ENCODE measurements at regions not wholly inside any gene's neighbourhood (a gene's known extent, or its start where the extent isn't known, plus 50 kb on each side); places are given as distances from the start of the nearest gene placed in this dataset.

DNA sequence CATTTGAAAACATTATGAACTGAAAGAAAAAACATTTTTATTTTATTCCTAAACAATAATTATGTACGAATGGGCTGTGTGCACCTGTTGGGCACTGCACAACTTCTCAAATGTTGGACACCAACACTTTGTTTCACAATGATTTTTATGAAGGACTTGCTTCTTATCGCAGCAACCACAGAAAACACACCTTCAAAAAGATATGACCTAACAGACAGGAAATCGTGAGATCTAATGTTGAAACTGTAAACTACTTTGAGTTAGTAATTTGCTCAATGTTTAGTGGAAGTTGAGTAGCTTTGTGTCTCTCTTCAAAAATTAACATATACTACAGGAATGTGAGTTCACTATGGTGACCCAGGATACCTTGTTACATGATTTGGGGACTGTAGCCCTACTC lies 98.6 kb downstream of the NXPE2 start:
- no peak overlapping the region for H3K27ac ChIP-seq
- H3K4me3 ChIP-seq, result no peak overlapping the region
- H4K20me1 ChIP-seq (ENCODE audit: insufficient read depth, poor library complexity, severe bottlenecking), result no peaks in the 10 kb centered on the region
- no peak for DNase-seq (ENCODE audit: low spot score)
- no peaks in the 10 kb centered on the region for H3K9me3 ChIP-seq (ENCODE audit: low read depth)
- H3K4me2 ChIP-seq, result no peak overlapping the region
- H3K36me3 ChIP-seq (replicated peaks; ENCODE audit: insufficient read depth, low read depth), result no peaks in the 10 kb centered on the region
- no peaks in the 10 kb centered on the region for H3K79me2 ChIP-seq
- H3K9me2 ChIP-seq (replicated peaks; ENCODE audit: insufficient read depth), result no peaks in the 10 kb centered on the region
- TF ChIP-seq EZH2 (IDR thresholded peaks at IDR 0.05; ENCODE audit: borderline replicate concordance) (no peak), EZH2phosphoT487 (IDR thresholded peaks at IDR 0.05; ENCODE audit: low read depth, severe bottlenecking, unreplicated experiment) (no peak)
- TF ChIP-seq, protein P1, sequence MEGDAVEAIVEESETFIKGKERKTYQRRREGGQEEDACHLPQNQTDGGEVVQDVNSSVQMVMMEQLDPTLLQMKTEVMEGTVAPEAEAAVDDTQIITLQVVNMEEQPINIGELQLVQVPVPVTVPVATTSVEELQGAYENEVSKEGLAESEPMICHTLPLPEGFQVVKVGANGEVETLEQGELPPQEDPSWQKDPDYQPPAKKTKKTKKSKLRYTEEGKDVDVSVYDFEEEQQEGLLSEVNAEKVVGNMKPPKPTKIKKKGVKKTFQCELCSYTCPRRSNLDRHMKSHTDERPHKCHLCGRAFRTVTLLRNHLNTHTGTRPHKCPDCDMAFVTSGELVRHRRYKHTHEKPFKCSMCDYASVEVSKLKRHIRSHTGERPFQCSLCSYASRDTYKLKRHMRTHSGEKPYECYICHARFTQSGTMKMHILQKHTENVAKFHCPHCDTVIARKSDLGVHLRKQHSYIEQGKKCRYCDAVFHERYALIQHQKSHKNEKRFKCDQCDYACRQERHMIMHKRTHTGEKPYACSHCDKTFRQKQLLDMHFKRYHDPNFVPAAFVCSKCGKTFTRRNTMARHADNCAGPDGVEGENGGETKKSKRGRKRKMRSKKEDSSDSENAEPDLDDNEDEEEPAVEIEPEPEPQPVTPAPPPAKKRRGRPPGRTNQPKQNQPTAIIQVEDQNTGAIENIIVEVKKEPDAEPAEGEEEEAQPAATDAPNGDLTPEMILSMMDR (IDR thresholded peaks at IDR 0.05; ENCODE audit: poor library complexity), result no peak
- 90% methylated on average over 3 of the region's 3 CpGs for WGBS (ENCODE audit: low lambda C conversion rate, missing lambda C conversion rate)
- no peak overlapping the region for H2AFZ ChIP-seq
- no peaks in the 10 kb centered on the region for H3K4me1 ChIP-seq (ENCODE audit: insufficient read depth)
- peaks cover 9% of the 10 kb centered on the region for H3K27me3 ChIP-seq

GRCh38 chr11:114779189-114779588 lies 100.9 kb downstream of the NXPE2 start:
- H3K4me2 ChIP-seq, result no peak overlapping the region
- H3K36me3 ChIP-seq (replicated peaks; ENCODE audit: insufficient read depth, low read depth), result no peaks in the 10 kb centered on the region
- H3K27me3 ChIP-seq, result peaks cover 1% of the 10 kb centered on the region
- peaks cover 2% of the 10 kb centered on the region for H3K4me1 ChIP-seq (ENCODE audit: insufficient read depth)
- H3K9me3 ChIP-seq (ENCODE audit: low read depth), result no peaks in the 10 kb centered on the region
- no peaks in the 10 kb centered on the region for H4K20me1 ChIP-seq (ENCODE audit: insufficient read depth, poor library complexity, severe bottlenecking)
- H3K4me3 ChIP-seq, result no peak overlapping the region
- H3K9me2 ChIP-seq (replicated peaks; ENCODE audit: insufficient read depth), result no peaks in the 10 kb centered on the region
- DNase-seq (ENCODE audit: low spot score), result no peak
- WGBS (ENCODE audit: low lambda C conversion rate, missing lambda C conversion rate), result 94% methylated on average over 8 of the region's 10 CpGs
- H3K27ac ChIP-seq, result no peak overlapping the region
- H2AFZ ChIP-seq, result no peak overlapping the region
- TF ChIP-seq EZH2 (IDR thresholded peaks at IDR 0.05; ENCODE audit: borderline replicate concordance), result no peak
- TF ChIP-seq EZH2phosphoT487 (IDR thresholded peaks at IDR 0.05; ENCODE audit: low read depth, severe bottlenecking, unreplicated experiment), result no peak
- TF ChIP-seq, protein P1 (IDR thresholded peaks at IDR 0.05; ENCODE audit: poor library complexity), result no peak
- H3K79me2 ChIP-seq, result no peaks in the 10 kb centered on the region

DNA sequence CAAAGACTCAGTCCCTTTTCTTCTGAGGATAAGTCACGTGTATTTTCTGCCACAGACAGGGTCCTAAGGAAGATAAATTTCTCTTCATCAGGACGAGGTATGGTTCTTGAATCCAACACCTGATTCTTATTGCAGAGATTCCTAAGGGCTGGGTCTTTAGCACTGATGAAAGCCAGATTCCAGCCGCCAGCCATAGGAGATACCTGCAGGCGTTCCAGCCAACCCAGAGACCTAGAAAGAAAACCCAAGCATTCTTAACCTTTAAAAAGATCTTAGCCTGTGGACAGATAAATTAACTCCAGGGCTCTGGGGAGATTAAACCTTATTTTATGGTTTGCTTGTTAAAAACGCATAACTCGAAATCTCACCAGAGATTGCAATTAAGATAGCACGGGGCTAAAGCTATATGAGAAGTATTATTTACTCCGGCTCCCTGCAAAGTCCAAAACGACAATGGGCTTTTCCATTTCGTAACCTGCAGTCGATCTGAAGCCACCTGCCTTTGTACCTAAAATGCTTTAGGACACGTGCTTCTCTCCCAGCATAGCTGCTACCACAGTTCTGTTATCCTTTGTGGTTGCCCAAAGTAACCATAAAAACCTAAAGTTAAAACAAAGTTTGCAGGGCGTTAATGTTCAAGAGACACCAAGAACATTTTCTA lies 104.5 kb downstream of the NXPE2 start:
- H3K4me2 ChIP-seq, result no peak overlapping the region
- peak; percentile 33 for DNase-seq (ENCODE audit: low spot score)
- no peaks in the 10 kb centered on the region for H3K9me2 ChIP-seq (replicated peaks; ENCODE audit: insufficient read depth)
- peaks cover 3% of the 10 kb centered on the region for H3K27me3 ChIP-seq
- H3K4me3 ChIP-seq, result no peak overlapping the region
- H3K9me3 ChIP-seq (ENCODE audit: low read depth), result no peaks in the 10 kb centered on the region
- no peaks in the 10 kb centered on the region for H3K36me3 ChIP-seq (replicated peaks; ENCODE audit: insufficient read depth, low read depth)
- H3K79me2 ChIP-seq, result no peaks in the 10 kb centered on the region
- H4K20me1 ChIP-seq (ENCODE audit: insufficient read depth, poor library complexity, severe bottlenecking), result no peaks in the 10 kb centered on the region
- TF ChIP-seq, protein P1 (IDR thresholded peaks at IDR 0.05; ENCODE audit: poor library complexity), result no peak
- TF ChIP-seq EZH2phosphoT487 (IDR thresholded peaks at IDR 0.05; ENCODE audit: low read depth, severe bottlenecking, unreplicated experiment), result no peak
- TF ChIP-seq EZH2 (IDR thresholded peaks at IDR 0.05; ENCODE audit: borderline replicate concordance), result no peak
- peaks cover 9% of the 10 kb centered on the region for H3K4me1 ChIP-seq (ENCODE audit: insufficient read depth)
- H3K27ac ChIP-seq, result peak overlapping the region; percentile 73
- WGBS (ENCODE audit: low lambda C conversion rate, missing lambda C conversion rate), result 18% methylated on average over 13 of the region's 13 CpGs
- H2AFZ ChIP-seq, result no peak overlapping the region
